ENCODE measurements at regions not wholly inside any gene's neighbourhood (a gene's known extent, or its start where the extent isn't known, plus 50 kb on each side); places are given as distances from the start of the nearest gene placed in this dataset.

DNA sequence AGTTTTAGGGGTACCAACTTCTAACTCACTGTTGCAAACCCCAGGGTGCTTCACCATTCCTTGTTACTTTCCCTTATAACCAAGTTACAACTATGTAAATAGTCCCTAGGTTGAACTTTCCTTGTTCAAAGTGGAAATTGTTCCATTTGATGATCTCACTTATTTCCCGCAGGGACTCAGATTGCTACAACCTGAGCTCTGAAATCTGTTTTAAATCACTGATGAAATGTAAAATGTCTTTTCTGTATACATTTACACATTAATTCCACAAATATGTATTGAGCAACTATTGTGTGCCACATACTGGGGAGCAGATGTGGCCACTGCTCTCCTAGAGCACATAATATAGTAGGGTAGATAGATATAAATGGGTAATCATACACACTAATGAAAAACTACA lies 69.1 kb upstream of the TARS1 start:
- no peak for DNase-seq
- no peaks in the 10 kb centered on the region for H3K9me3 ChIP-seq
- H3K36me3 ChIP-seq = no peaks in the 10 kb centered on the region
- intact Hi-C loops (cut with DNase I) = no loop called here
- H3K27me3 ChIP-seq = no peaks in the 10 kb centered on the region
- ATAC-seq = no peak
- H3K4me1 ChIP-seq = peaks cover 0 to 36% (median 0%) of the 10 kb centered on the region in 9 donors
- TF ChIP-seq, protein P1, sequence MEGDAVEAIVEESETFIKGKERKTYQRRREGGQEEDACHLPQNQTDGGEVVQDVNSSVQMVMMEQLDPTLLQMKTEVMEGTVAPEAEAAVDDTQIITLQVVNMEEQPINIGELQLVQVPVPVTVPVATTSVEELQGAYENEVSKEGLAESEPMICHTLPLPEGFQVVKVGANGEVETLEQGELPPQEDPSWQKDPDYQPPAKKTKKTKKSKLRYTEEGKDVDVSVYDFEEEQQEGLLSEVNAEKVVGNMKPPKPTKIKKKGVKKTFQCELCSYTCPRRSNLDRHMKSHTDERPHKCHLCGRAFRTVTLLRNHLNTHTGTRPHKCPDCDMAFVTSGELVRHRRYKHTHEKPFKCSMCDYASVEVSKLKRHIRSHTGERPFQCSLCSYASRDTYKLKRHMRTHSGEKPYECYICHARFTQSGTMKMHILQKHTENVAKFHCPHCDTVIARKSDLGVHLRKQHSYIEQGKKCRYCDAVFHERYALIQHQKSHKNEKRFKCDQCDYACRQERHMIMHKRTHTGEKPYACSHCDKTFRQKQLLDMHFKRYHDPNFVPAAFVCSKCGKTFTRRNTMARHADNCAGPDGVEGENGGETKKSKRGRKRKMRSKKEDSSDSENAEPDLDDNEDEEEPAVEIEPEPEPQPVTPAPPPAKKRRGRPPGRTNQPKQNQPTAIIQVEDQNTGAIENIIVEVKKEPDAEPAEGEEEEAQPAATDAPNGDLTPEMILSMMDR (IDR thresholded peaks at IDR 0.05) = no peak
- no peak overlapping the region for H3K4me3 ChIP-seq
- WGBS, 2 donors = 90 to 97% methylated on average over 1 of the region's 1 CpG
- H3K27ac ChIP-seq = peak overlapping the region in 1 of 10 donors; percentile 65

DNA sequence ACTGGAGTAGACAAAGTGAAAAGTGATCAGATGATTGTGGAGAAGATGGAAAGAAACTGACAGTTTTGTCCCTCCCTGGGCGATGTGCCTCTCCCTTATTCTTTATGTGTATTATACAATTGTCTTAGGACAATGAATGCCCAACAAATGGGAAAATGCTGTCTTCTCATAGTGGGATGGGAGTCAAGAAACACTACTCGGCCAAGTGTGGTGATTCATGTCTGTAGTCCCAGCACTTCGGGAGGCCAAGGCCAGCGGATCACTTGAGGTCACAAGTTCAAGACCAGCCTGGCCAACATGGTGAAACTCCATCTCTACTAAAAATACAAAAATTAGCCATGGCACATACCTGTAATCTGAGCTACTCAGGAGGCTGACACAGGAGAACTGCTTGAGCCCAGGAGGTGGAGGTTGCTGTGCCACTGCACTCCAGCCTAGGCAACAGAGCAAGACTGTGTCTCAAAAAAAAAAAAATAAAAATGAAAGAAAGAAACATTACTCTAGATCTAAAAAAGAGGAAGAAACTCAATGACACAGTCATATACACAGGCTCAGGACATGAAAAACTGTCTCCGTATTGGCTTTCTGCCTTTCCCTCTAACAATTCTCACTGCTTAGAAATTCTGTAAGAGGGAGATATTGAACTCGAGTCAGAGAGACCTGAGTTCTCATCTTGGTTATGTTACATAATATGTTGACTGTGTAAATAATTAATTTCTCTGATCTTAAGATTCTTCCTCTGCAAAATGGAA lies 67.9 kb upstream of the TARS1 start:
- intact Hi-C loops (cut with DNase I) = no loop called here
- TF ChIP-seq, protein P1 (IDR thresholded peaks at IDR 0.05) = no peak

DNA sequence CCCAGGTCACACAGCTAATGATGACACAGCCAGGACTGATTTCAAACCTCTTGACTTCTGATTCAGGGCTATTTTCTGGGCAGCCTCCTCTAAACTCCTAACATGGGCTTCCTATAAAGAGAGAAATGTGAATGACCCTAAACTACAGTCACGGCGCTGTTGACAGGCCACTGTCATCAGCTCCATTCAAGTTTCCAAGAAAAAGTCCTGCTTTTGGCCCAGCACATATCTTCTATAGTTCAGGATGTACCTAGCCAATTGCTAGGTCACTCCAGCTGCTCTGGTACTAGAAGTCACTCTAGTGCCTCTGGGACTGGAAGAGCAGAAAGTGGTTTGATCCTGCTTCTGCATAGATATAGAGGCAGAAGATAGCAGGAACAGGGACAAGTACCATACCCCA lies 64.9 kb upstream of the TARS1 start:
- Histone ChIP-seq H3K27me3 (no peaks in the 10 kb centered on the region), H3K9me3 (no peaks in the 10 kb centered on the region), H3K27ac (peak overlapping the region in 4 of 10 donors; percentile 18 to 81 (median 60)), H3K4me1 (peaks cover 0 to 9% (median 0%) of the 10 kb centered on the region in 9 donors), H3K36me3 (no peaks in the 10 kb centered on the region), H3K4me3 (no peak overlapping the region)
- no peak for DNase-seq
- peak in 6 of 8 donors; percentile 33 to 96 (median 57) for ATAC-seq
- 59 to 70% methylated on average over 2 of the region's 2 CpGs for WGBS, 2 donors
- intact Hi-C loops (cut with DNase I) = no loop called here
- TF ChIP-seq, protein P1 (IDR thresholded peaks at IDR 0.05) = no peak

More for the DNA sequence above, 67.9 kb upstream of the TARS1 start:
- H3K4me1 ChIP-seq = peaks cover 0 to 33% (median 0%) of the 10 kb centered on the region in 9 donors
- no peaks in the 10 kb centered on the region for H3K36me3 ChIP-seq
- DNase-seq (no peak), ATAC-seq (no peak)
- H3K27me3 ChIP-seq = no peaks in the 10 kb centered on the region
- WGBS, 2 donors = 84 to 89% methylated on average over 6 of the region's 6 CpGs
- no peak overlapping the region for H3K27ac ChIP-seq
- no peak overlapping the region for H3K4me3 ChIP-seq
- no peaks in the 10 kb centered on the region for H3K9me3 ChIP-seq

DNA sequence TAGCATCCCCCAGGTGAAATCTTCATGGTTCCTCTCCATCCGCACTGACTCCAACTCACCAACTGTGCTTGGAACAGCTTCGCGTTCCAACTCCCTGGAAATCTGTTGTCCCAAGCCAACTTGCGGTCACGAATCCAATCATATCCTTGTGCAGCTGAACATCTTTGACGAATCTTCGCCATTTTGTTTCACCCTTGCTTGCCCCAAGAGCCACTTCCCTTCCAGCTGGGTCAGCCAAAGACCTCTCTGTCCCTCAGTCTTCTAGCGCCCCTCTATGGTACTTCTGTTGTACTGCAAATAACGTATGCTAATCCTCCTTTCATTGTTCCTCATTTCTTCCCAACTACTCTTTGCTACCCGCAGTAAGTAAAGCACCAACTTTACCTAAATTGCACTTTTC lies 61.0 kb upstream of the TARS1 start:
- intact Hi-C loops (cut with DNase I) = no loop called here
- DNase-seq (no peak), ATAC-seq (peak in 3 of 8 donors; percentile 35 to 55 (median 52))
- TF ChIP-seq, protein P1 (IDR thresholded peaks at IDR 0.05) = peak; percentile 10 to 63 (median 53)
- peaks cover 0 to 9% (median 0%) of the 10 kb centered on the region in 11 donors for H3K9me3 ChIP-seq
- peaks cover 0 to 9% (median 0%) of the 10 kb centered on the region in 9 donors for H3K4me1 ChIP-seq
- no peak overlapping the region for H3K27ac ChIP-seq
- no peak overlapping the region for H3K4me3 ChIP-seq
- H3K36me3 ChIP-seq = no peaks in the 10 kb centered on the region
- WGBS, 2 donors = 65 to 68% methylated on average over 10 of the region's 10 CpGs
- no peaks in the 10 kb centered on the region for H3K27me3 ChIP-seq

Data from heart right ventricle (tissue), 16 donors.